ENCODE measurements at regions not wholly inside any gene's neighbourhood (a gene's known extent, or its start where the extent isn't known, plus 50 kb on each side); places are given as distances from the start of the nearest gene placed in this dataset.

DNA sequence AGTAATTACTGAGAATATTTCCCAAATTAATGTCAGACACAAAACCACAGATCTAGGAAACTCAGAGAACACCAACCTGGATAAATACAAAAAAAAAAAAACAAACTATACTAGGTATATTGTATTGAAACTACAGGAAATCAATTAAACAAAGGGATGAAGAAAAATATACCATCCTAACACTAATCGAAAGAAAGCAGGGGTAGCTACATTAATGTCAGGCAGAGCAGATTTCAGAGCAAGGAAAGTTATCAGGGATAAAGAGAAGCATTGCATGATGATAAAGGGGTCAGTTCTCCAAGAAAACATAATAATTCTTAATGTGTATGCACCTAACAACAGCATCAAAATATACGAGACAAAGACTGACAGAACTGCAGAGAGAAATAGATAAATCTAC, 89.9 kb downstream of the TOMM20 start:
- no peak for TF ChIP-seq POLR2A (IDR thresholded peaks at IDR 0.05; ENCODE audit: low read length)
- no peak for TF ChIP-seq GATA1 (IDR thresholded peaks at IDR 0.05; ENCODE audit: low read depth, low read length)
